GM19043 (cell line): ENCODE measurements at regions not wholly inside any gene's neighbourhood (a gene's known extent, or its start where the extent isn't known, plus 50 kb on each side); places are given as distances from the start of the nearest gene placed in this dataset.
"Not testable (repeated sequence)": the region's sequence is repeated elsewhere in the genome, so short reads cannot be mapped to it uniquely, and the experiment has no call there.

Experiments used
- ATAC-seq: cut with Tn5 transposase; IDR thresholded peaks from one replicate; pipeline ENCODE4 v1.9.1; 2021; ENCODE audit warnings: low read depth; ENCODE audit not compliant: unreplicated experiment

GRCh38 chr11:92045301-92045700 is 179.3 kb upstream of the FAT3 start:
- ATAC-seq, result no peak

GRCh38 chr11:92035488-92035887 is 189.1 kb upstream of the FAT3 start:
- no peak for ATAC-seq

- ATAC-seq, result not testable (repeated sequence)
Measured at GRCh38 chr11:92027136-92027535, 197.5 kb upstream of the FAT3 start.

- ATAC-seq, result no peak
Measured at GRCh38 chr11:92026664-92027063, 198.0 kb upstream of the FAT3 start.

- no peak for ATAC-seq
Measured at GRCh38 chr11:92024788-92025187, 199.8 kb upstream of the FAT3 start.

GRCh38 chr11:92022499-92022898 is 202.1 kb upstream of the FAT3 start:
- ATAC-seq, result no peak

GRCh38 chr11:92018332-92018731 is 206.3 kb upstream of the FAT3 start:
- ATAC-seq, result no peak

GRCh38 chr11:92008249-92008648 is 216.4 kb upstream of the FAT3 start:
- ATAC-seq, result no peak

GRCh38 chr11:92002568-92002967 is 222.1 kb upstream of the FAT3 start:
- ATAC-seq, result no peak

GRCh38 chr11:91998481-91998880 is 226.1 kb upstream of the FAT3 start:
- ATAC-seq, result no peak

GRCh38 chr11:91997226-91997625 is 227.4 kb upstream of the FAT3 start:
- ATAC-seq, result no peak

- ATAC-seq, result no peak
Measured at GRCh38 chr11:91996526-91996925, 228.1 kb upstream of the FAT3 start.

- not testable (repeated sequence) for ATAC-seq
Measured at GRCh38 chr11:91988443-91988842, 236.2 kb upstream of the FAT3 start.

GRCh38 chr11:91986218-91986617 is 238.4 kb upstream of the FAT3 start:
- no peak for ATAC-seq

- ATAC-seq, result no peak
Measured at GRCh38 chr11:91984033-91984584, 240.5 kb upstream of the FAT3 start.

- no peak for ATAC-seq
Measured at GRCh38 chr11:91981995-91982394, 242.6 kb upstream of the FAT3 start.

- ATAC-seq, result no peak
Measured at GRCh38 chr11:91979775-91980174, 244.8 kb upstream of the FAT3 start.

- no peak for ATAC-seq
Measured at GRCh38 chr11:91978747-91979146, 245.9 kb upstream of the FAT3 start.

GRCh38 chr11:91972665-91973266 is 251.9 kb upstream of the FAT3 start:
- no peak for ATAC-seq

- no peak for ATAC-seq
Measured at GRCh38 chr11:91970624-91971023, 254.0 kb upstream of the FAT3 start.

- no peak for ATAC-seq
Measured at GRCh38 chr11:91969486-91969885, 255.1 kb upstream of the FAT3 start.

- ATAC-seq, result no peak
Measured at GRCh38 chr11:91967691-91968045, 256.9 kb upstream of the FAT3 start.
